ENCODE measurements at regions not wholly inside any gene's neighbourhood (a gene's known extent, or its start where the extent isn't known, plus 50 kb on each side); places are given as distances from the start of the nearest gene placed in this dataset.

DNA sequence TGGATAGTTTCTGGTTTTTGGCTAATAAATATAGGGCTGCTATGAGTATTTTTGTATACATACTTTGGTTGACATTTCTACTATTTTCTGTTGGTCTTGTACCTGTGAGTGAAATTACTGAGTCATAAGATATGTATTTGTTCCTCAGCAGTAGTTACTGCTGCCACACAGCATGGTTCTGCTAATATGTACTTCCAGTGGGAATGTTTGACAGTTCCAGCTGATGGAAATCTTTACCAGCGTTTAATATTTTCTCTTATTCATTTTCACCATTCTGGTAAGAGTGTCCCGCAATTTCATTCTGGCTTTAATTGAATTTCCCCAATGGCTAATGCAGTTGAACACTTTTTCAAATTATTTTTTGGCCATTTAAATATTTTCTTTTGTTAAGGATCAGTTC is 57.9 kb upstream of the IL1R1 start:
- no peaks in the 10 kb centered on the region for H3K9me3 Mint-ChIP-seq (ENCODE audit: insufficient read depth)
- POLR2A ChIA-PET: no interaction called here
- H3K4me2 ChIP-seq (replicated peaks; ENCODE audit: low read depth, low read length, poor library complexity, severe bottlenecking): no peak overlapping the region
- no peak overlapping the region for H3K4me3 ChIP-seq (ENCODE audit: control extremely low read depth in 1 of 5, extremely low read depth in 1 of 5, insufficient read depth in 1 of 5, low read depth in 2 of 5, low read length in 4 of 5)
- H3K27ac ChIP-seq (ENCODE audit: low read length in 2 of 2): no peak overlapping the region
- H3K36me3 ChIP-seq (replicated peaks in 1 of 2; ENCODE audit: control extremely low read depth in 1 of 2, control insufficient read depth in 1 of 2, extremely low read depth in 1 of 2, insufficient read depth in 2 of 2, low read length in 1 of 2): no peaks in the 10 kb centered on the region
- DNase-seq: no peak
- CTCF ChIA-PET: no interaction called here
- no peak overlapping the region for H3K4me3 Mint-ChIP-seq
- TF ChIP-seq, protein P1, sequence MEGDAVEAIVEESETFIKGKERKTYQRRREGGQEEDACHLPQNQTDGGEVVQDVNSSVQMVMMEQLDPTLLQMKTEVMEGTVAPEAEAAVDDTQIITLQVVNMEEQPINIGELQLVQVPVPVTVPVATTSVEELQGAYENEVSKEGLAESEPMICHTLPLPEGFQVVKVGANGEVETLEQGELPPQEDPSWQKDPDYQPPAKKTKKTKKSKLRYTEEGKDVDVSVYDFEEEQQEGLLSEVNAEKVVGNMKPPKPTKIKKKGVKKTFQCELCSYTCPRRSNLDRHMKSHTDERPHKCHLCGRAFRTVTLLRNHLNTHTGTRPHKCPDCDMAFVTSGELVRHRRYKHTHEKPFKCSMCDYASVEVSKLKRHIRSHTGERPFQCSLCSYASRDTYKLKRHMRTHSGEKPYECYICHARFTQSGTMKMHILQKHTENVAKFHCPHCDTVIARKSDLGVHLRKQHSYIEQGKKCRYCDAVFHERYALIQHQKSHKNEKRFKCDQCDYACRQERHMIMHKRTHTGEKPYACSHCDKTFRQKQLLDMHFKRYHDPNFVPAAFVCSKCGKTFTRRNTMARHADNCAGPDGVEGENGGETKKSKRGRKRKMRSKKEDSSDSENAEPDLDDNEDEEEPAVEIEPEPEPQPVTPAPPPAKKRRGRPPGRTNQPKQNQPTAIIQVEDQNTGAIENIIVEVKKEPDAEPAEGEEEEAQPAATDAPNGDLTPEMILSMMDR (IDR thresholded peaks at IDR 0.05): no peak
- TF ChIP-seq EZH2 (IDR thresholded peaks at IDR 0.05; ENCODE audit: borderline replicate concordance, insufficient read depth, low read depth, low read length, poor library complexity, severe bottlenecking): no peak
- H3K4me1 Mint-ChIP-seq: peaks cover 16% of the 10 kb centered on the region
- peaks cover 28% of the 10 kb centered on the region for H3K27me3 Mint-ChIP-seq
- no peak overlapping the region for H3K9ac ChIP-seq (ENCODE audit: low read length)
- no peaks in the 10 kb centered on the region for H4K20me1 ChIP-seq (ENCODE audit: control insufficient read depth, insufficient read depth, low read length, poor library complexity, severe bottlenecking)
- intact Hi-C loops (cut with micrococcal nuclease): no loop called here
- H3K79me2 ChIP-seq (ENCODE audit: control insufficient read depth, insufficient read depth, low read length): no peaks in the 10 kb centered on the region
- WGBS (ENCODE audit: insufficient coverage): 100% methylated on average over 1 of the region's 2 CpGs
- H3K27me3 ChIP-seq (replicated peaks in 1 of 4; ENCODE audit: control extremely low read depth in 1 of 4, control insufficient read depth in 3 of 4, insufficient read depth in 4 of 4, low read length in 3 of 4): peaks cover 0 to 3% (median 0%) of the 10 kb centered on the region in 4 experiments
- no peak for ATAC-seq (ENCODE audit: low read depth)
- peaks cover 9 to 16% of the 10 kb centered on the region in 2 donors for H3K4me1 ChIP-seq (ENCODE audit: control insufficient read depth in 2 of 2, insufficient read depth in 2 of 2, low read length in 2 of 2)
- no peak overlapping the region for H3K27ac Mint-ChIP-seq
- no peak overlapping the region for H2AFZ ChIP-seq (ENCODE audit: insufficient read depth, low read depth, low read length, poor library complexity, severe bottlenecking)
- H3K9me3 ChIP-seq (ENCODE audit: control extremely low read depth in 1 of 3, control insufficient read depth in 2 of 3, insufficient read depth in 1 of 3, low read length in 2 of 3): peaks cover 0 to under 1% (median 0%) of the 10 kb centered on the region in 3 donors

DNA sequence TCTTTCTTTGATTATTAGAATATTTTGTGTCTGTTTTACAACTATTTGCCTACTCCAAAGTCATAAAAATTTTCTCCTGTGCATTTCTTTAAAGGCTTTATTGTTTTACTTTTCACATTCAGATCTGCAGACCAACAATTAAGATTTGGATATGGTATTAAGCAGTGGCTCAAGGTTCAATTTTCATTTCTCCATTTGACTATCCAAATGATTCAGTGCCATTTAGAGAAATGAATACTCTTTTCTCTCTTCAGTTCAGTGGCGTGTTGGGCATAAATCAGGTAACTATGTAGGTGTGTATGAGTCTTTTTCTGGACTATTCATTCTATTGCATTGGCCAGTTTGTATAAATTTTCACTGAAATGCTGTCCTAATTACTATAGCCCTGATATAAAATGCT is 57.3 kb upstream of the IL1R1 start:
- Mint-ChIP-seq H3K4me1 (peaks cover 16% of the 10 kb centered on the region), H3K9me3 (ENCODE audit: insufficient read depth) (no peaks in the 10 kb centered on the region), H3K4me3 (no peak overlapping the region), H3K27me3 (peaks cover 28% of the 10 kb centered on the region), H3K27ac (no peak overlapping the region)
- no peaks in the 10 kb centered on the region for H4K20me1 ChIP-seq (ENCODE audit: control insufficient read depth, insufficient read depth, low read length, poor library complexity, severe bottlenecking)
- H3K4me1 ChIP-seq (ENCODE audit: control insufficient read depth in 2 of 2, insufficient read depth in 2 of 2, low read length in 2 of 2): peaks cover 9 to 16% of the 10 kb centered on the region in 2 donors
- no peak overlapping the region for H3K4me3 ChIP-seq (ENCODE audit: control extremely low read depth in 1 of 5, extremely low read depth in 1 of 5, insufficient read depth in 1 of 5, low read depth in 2 of 5, low read length in 4 of 5)
- intact Hi-C loops (cut with micrococcal nuclease): no loop called here
- TF ChIP-seq, protein P1 (IDR thresholded peaks at IDR 0.05): no peak
- TF ChIP-seq EZH2 (IDR thresholded peaks at IDR 0.05; ENCODE audit: borderline replicate concordance, insufficient read depth, low read depth, low read length, poor library complexity, severe bottlenecking): no peak
- ATAC-seq (ENCODE audit: low read depth) (no peak), DNase-seq (no peak)
- no peak overlapping the region for H3K9ac ChIP-seq (ENCODE audit: low read length)
- no peak overlapping the region for H3K4me2 ChIP-seq (replicated peaks; ENCODE audit: low read depth, low read length, poor library complexity, severe bottlenecking)
- ChIA-PET CTCF (no interaction called here), POLR2A (no interaction called here)
- no peak overlapping the region for H3K27ac ChIP-seq (ENCODE audit: low read length in 2 of 2)
- no peaks in the 10 kb centered on the region for H3K36me3 ChIP-seq (replicated peaks in 1 of 2; ENCODE audit: control extremely low read depth in 1 of 2, control insufficient read depth in 1 of 2, extremely low read depth in 1 of 2, insufficient read depth in 2 of 2, low read length in 1 of 2)
- peaks cover 0 to 3% (median 0%) of the 10 kb centered on the region in 4 experiments for H3K27me3 ChIP-seq (replicated peaks in 1 of 4; ENCODE audit: control extremely low read depth in 1 of 4, control insufficient read depth in 3 of 4, insufficient read depth in 4 of 4, low read length in 3 of 4)
- no peaks in the 10 kb centered on the region for H3K79me2 ChIP-seq (ENCODE audit: control insufficient read depth, insufficient read depth, low read length)
- no peak overlapping the region for H2AFZ ChIP-seq (ENCODE audit: insufficient read depth, low read depth, low read length, poor library complexity, severe bottlenecking)
- no CpG with 5 or more reads among the region's 1 CpG for WGBS (ENCODE audit: insufficient coverage)
- peaks cover 0 to 5% (median under 1%) of the 10 kb centered on the region in 3 donors for H3K9me3 ChIP-seq (ENCODE audit: control extremely low read depth in 1 of 3, control insufficient read depth in 2 of 3, insufficient read depth in 1 of 3, low read length in 2 of 3)
